ENCODE measurements at regions not wholly inside any gene's neighbourhood (a gene's known extent, or its start where the extent isn't known, plus 50 kb on each side); places are given as distances from the start of the nearest gene placed in this dataset.
"Not testable (repeated sequence)": the region's sequence is repeated elsewhere in the genome, so short reads cannot be mapped to it uniquely, and the experiment has no call there.

DNA sequence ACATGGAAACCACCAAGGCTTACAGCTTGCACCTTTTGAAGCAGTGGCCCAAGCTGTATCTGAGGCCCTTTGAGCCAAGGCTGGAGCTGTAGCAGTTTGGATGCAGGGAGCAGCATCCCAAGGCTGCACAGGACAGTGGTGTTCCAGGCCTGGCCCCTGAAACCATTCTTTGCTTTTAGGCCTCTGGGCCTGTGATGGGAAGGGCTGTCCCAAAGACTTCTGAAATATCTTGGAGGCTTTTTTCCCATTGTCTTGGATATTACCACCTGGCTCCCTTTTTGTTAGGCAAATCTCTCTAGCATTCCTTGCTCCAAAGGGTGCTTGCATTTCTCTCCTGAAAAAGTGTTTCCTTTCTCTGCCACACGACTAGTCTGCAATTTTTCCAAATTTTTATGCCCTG lies 302.8 kb upstream of the MDFIC2 start:
- no peaks in the 10 kb centered on the region for H3K36me3 Mint-ChIP-seq (ENCODE audit: insufficient read depth, unreplicated experiment)
- no peaks in the 10 kb centered on the region for H3K27me3 ChIP-seq (replicated peaks; ENCODE audit: control insufficient read depth, insufficient read depth, low read length)
- no peaks in the 10 kb centered on the region for H3K9me3 Mint-ChIP-seq (ENCODE audit: unreplicated experiment)
- peaks cover 13% of the 10 kb centered on the region for H3K27me3 Mint-ChIP-seq (ENCODE audit: insufficient read depth, unreplicated experiment)
- ChIA-PET POLR2A (no interaction called here), CTCF (no interaction called here)
- no peaks in the 10 kb centered on the region for H3K4me1 Mint-ChIP-seq (ENCODE audit: low read depth, unreplicated experiment)
- intact Hi-C loops (cut with micrococcal nuclease; ENCODE audit: unreplicated experiment) = no loop called here
- no peak for DNase-seq
- H3K4me3 ChIP-seq (ENCODE audit: low read depth, low read length) = no peak overlapping the region
- no peaks in the 10 kb centered on the region for H3K36me3 ChIP-seq (ENCODE audit: control insufficient read depth, insufficient read depth, low read length)
- no peaks in the 10 kb centered on the region for H3K9me3 ChIP-seq
- no peak overlapping the region for H3K4me3 Mint-ChIP-seq (ENCODE audit: unreplicated experiment)
- no peak overlapping the region for H3K27ac Mint-ChIP-seq (ENCODE audit: unreplicated experiment)
- TF ChIP-seq, protein P1, sequence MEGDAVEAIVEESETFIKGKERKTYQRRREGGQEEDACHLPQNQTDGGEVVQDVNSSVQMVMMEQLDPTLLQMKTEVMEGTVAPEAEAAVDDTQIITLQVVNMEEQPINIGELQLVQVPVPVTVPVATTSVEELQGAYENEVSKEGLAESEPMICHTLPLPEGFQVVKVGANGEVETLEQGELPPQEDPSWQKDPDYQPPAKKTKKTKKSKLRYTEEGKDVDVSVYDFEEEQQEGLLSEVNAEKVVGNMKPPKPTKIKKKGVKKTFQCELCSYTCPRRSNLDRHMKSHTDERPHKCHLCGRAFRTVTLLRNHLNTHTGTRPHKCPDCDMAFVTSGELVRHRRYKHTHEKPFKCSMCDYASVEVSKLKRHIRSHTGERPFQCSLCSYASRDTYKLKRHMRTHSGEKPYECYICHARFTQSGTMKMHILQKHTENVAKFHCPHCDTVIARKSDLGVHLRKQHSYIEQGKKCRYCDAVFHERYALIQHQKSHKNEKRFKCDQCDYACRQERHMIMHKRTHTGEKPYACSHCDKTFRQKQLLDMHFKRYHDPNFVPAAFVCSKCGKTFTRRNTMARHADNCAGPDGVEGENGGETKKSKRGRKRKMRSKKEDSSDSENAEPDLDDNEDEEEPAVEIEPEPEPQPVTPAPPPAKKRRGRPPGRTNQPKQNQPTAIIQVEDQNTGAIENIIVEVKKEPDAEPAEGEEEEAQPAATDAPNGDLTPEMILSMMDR (IDR thresholded peaks at IDR 0.05; ENCODE audit: insufficient read depth in 1 of 2, low read depth in 1 of 2, low read length in 1 of 2, severe bottlenecking in 1 of 2, unreplicated experiment in 1 of 2) = no peak
- BruUV-seq (replicated peaks) = no TSS peak
- H3K4me1 ChIP-seq = no peaks in the 10 kb centered on the region

DNA sequence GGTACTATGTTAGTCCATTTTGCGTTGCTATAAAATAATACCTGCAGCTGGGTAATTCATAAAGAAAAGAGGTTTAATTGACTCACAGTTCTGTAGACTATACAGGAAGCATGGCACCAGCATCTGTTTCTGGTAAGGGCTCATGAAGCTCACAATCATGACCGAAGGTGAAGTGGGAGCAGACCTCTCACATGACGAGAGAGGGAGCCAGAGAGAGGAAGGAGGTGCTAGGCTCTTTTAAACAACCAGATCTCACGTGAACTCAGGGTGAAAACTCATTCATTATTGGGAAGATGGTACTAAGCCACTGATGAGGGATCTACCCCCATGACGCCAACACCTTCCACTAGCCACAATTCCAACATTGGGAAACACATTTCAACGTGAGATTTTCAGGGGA lies 301.7 kb upstream of the MDFIC2 start:
- Histone ChIP-seq H3K9me3 (no peaks in the 10 kb centered on the region), H3K4me1 (no peaks in the 10 kb centered on the region), H3K4me3 (ENCODE audit: low read depth, low read length) (no peak overlapping the region), H3K36me3 (ENCODE audit: control insufficient read depth, insufficient read depth, low read length) (no peaks in the 10 kb centered on the region), H3K27me3 (replicated peaks; ENCODE audit: control insufficient read depth, insufficient read depth, low read length) (no peaks in the 10 kb centered on the region)
- CTCF ChIA-PET = no interaction called here
- no TSS peak for BruUV-seq (replicated peaks)
- TF ChIP-seq, protein P1 (IDR thresholded peaks at IDR 0.05; ENCODE audit: insufficient read depth in 1 of 2, low read depth in 1 of 2, low read length in 1 of 2, severe bottlenecking in 1 of 2, unreplicated experiment in 1 of 2) = no peak
- Mint-ChIP-seq H3K9me3 (ENCODE audit: unreplicated experiment) (no peaks in the 10 kb centered on the region), H3K27me3 (ENCODE audit: insufficient read depth, unreplicated experiment) (peaks cover 10% of the 10 kb centered on the region), H3K36me3 (ENCODE audit: insufficient read depth, unreplicated experiment) (no peaks in the 10 kb centered on the region), H3K4me3 (ENCODE audit: unreplicated experiment) (no peak overlapping the region), H3K4me1 (ENCODE audit: low read depth, unreplicated experiment) (no peaks in the 10 kb centered on the region), H3K27ac (ENCODE audit: unreplicated experiment) (no peak overlapping the region)
- POLR2A ChIA-PET = no interaction called here
- intact Hi-C loops (cut with micrococcal nuclease; ENCODE audit: unreplicated experiment) = no loop called here
- DNase-seq = no peak

DNA sequence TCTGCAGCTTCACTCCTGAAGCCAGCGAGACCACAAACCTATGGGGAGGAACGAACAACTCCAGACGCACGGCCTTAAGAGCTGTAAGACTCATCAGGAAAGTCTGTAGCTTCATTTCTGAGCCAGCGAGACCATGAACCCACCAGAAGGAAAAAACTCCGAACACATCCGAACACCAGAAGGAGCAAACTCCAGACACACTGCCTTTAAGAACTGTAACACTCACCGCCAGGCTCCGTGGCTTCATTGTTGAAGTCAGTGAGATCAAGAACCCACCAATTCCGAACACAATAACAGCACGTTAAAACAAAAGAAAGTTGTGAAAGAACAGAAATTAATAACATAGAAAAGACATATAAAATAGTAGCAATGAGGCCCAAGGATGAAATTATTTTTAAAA lies 300.5 kb upstream of the MDFIC2 start:
- Histone ChIP-seq H3K36me3 (ENCODE audit: control insufficient read depth, insufficient read depth, low read length) (no peaks in the 10 kb centered on the region), H3K9me3 (no peaks in the 10 kb centered on the region), H3K27me3 (replicated peaks; ENCODE audit: control insufficient read depth, insufficient read depth, low read length) (no peaks in the 10 kb centered on the region), H3K4me1 (no peaks in the 10 kb centered on the region), H3K4me3 (ENCODE audit: low read depth, low read length) (no peak overlapping the region)
- Mint-ChIP-seq H3K4me1 (ENCODE audit: low read depth, unreplicated experiment) (no peaks in the 10 kb centered on the region), H3K9me3 (ENCODE audit: unreplicated experiment) (no peaks in the 10 kb centered on the region), H3K27ac (ENCODE audit: unreplicated experiment) (no peak overlapping the region), H3K27me3 (ENCODE audit: insufficient read depth, unreplicated experiment) (peaks cover 5% of the 10 kb centered on the region), H3K36me3 (ENCODE audit: insufficient read depth, unreplicated experiment) (no peaks in the 10 kb centered on the region), H3K4me3 (ENCODE audit: unreplicated experiment) (no peak overlapping the region)
- TF ChIP-seq, protein P1 (IDR thresholded peaks at IDR 0.05; ENCODE audit: insufficient read depth in 1 of 2, low read depth in 1 of 2, low read length in 1 of 2, severe bottlenecking in 1 of 2, unreplicated experiment in 1 of 2) = no peak
- no peak for DNase-seq
- no TSS peak for BruUV-seq (replicated peaks)
- CTCF ChIA-PET = no interaction called here
- POLR2A ChIA-PET = no interaction called here
- intact Hi-C loops (cut with micrococcal nuclease; ENCODE audit: unreplicated experiment) = no loop called here

DNA sequence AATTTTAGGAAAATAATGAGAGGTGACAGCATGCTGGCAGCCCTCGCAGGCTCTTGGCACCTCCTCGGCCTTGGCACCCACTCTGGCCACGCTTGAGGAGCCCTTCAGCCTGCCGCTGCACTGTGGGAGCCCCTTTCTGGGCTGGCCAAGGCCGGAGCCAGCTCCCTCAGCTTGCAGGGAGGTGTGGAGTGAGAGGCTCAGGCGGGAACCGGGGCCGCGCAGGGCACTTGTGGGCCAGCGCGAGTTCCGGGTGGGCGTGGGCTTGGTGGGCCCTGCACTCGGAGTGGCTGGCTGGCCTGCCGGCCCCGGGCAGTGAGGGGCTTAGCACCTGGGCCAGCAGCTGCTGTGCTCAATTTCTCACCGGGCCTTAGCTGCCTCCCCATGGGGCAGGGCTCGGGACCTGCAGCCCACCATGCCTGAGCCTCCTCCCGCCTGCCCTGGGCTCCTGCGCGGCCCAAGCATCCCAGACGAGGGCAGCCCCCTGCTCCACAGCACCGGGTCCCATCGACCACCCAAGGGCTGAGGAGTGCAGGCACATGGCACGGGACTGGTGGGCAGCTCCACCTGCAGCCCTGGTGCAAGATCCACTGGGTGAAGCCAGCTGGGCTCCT lies 299.3 kb upstream of the MDFIC2 start:
- H3K4me3 ChIP-seq (ENCODE audit: low read depth, low read length); intact Hi-C loops (cut with micrococcal nuclease; ENCODE audit: unreplicated experiment); H3K9me3 Mint-ChIP-seq (ENCODE audit: unreplicated experiment); H3K4me1 ChIP-seq; CTCF ChIA-PET; H3K27ac Mint-ChIP-seq (ENCODE audit: unreplicated experiment); BruUV-seq (replicated peaks); POLR2A ChIA-PET; H3K4me3 Mint-ChIP-seq (ENCODE audit: unreplicated experiment); H3K27me3 ChIP-seq (replicated peaks; ENCODE audit: control insufficient read depth, insufficient read depth, low read length); H3K27me3 Mint-ChIP-seq (ENCODE audit: insufficient read depth, unreplicated experiment); H3K36me3 ChIP-seq (ENCODE audit: control insufficient read depth, insufficient read depth, low read length); DNase-seq; H3K9me3 ChIP-seq; H3K36me3 Mint-ChIP-seq (ENCODE audit: insufficient read depth, unreplicated experiment); H3K4me1 Mint-ChIP-seq (ENCODE audit: low read depth, unreplicated experiment): not testable (repeated sequence)

Data from Caco-2 (cell line).